ENCODE measurements at regions not wholly inside any gene's neighbourhood (a gene's known extent, or its start where the extent isn't known, plus 50 kb on each side); places are given as distances from the start of the nearest gene placed in this dataset.

DNA sequence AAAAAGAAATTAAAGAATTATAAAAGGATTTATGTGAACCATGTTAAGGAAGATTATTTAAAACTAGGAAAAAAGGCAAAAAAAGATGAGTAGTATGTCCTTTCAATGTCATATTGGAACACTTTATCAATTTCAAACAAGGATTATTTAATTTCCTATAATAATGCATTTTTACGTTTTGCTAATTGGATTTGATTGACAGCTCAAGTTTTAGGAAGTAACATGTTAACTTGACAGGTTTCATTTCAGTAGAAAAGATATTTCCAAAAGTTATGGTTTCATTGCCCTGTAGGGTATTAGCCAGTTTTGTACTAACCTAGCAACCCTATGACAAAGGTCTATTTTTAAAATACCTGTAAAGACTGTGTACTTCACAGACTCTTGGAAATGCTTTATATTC, 379.6 kb upstream of the ZFP42 start:
- H3K9me3 ChIP-seq (ENCODE audit: insufficient read depth in 2 of 2, low read depth in 1 of 2, low read length in 1 of 2): no peaks in the 10 kb centered on the region; a peak in 1 of 4 replicates
- no peak overlapping the region for H3K27ac ChIP-seq (ENCODE audit: low read depth, low read length)
- H3K79me1 ChIP-seq (ENCODE audit: low read depth, low read length): no peaks in the 10 kb centered on the region
- no peaks in the 10 kb centered on the region for H3K4me1 ChIP-seq (replicated peaks in 1 of 4; ENCODE audit: control insufficient read depth in 3 of 4, insufficient read depth in 4 of 4, low read length in 3 of 4)
- H3K23me2 ChIP-seq (ENCODE audit: low read depth, low read length): no peaks in the 10 kb centered on the region
- H3K4me2 ChIP-seq (ENCODE audit: insufficient read depth in 1 of 2, low read depth in 2 of 2, low read length in 2 of 2): no peak overlapping the region
- H3K27me3 ChIP-seq (replicated peaks in 1 of 4; ENCODE audit: control insufficient read depth in 3 of 4, extremely low read depth in 1 of 4, insufficient read depth in 3 of 4, low read length in 3 of 4): no peaks in the 10 kb centered on the region; a peak in 1 of 7 replicates
- H2BK20ac ChIP-seq (ENCODE audit: low read length): no peak overlapping the region
- ChIA-PET CTCF (ENCODE audit: partially characterized antibody) (interaction anchor here (4.0 kb wide), 1 partner anchor 9 kb away, joined by 20 read pairs; no protein-coding TSS in a partner anchor), POLR2A (ENCODE audit: partially characterized antibody) (no interaction called here)
- H4K8ac ChIP-seq (ENCODE audit: extremely low read depth, insufficient read depth, low read length): no peak overlapping the region
- no peak overlapping the region for H2AFZ ChIP-seq (ENCODE audit: low read length)
- no peak overlapping the region for H3K4ac ChIP-seq (replicated peaks; ENCODE audit: insufficient read length, low read depth, low read length)
- no peaks in the 10 kb centered on the region for H3K36me3 ChIP-seq (ENCODE audit: control insufficient read depth in 2 of 4, insufficient read depth in 4 of 4, low read length in 3 of 4)
- H3K23ac ChIP-seq (ENCODE audit: insufficient read length): no peak overlapping the region
- WGBS, 2 experiments (ENCODE audit: extremely low coverage in 1 of 2, insufficient coverage in 1 of 2, insufficient read length in 1 of 2, insufficient replicate concordance in 2 of 2, low coverage in 1 of 2, low lambda C conversion rate in 2 of 2, missing lambda C conversion rate in 1 of 2): 87% methylated on average over 1 of the region's 1 CpG; no CpG with 5 or more reads in 1 of the 2 experiments
- H3K4me3 ChIP-seq (ENCODE audit: extremely low read depth in 1 of 4, insufficient read depth in 2 of 4, low read depth in 3 of 4, low read length in 4 of 4): no peak overlapping the region
- H3K18ac ChIP-seq (ENCODE audit: extremely low read depth, low read length): no peak overlapping the region
- H4K5ac ChIP-seq (ENCODE audit: insufficient read length, low read depth, low read length): no peak overlapping the region
- no peak for DNase-seq (ENCODE audit: low read depth in 1 of 2, low spot score in 2 of 2)
- H4K91ac ChIP-seq (replicated peaks; ENCODE audit: insufficient read length, low read length): no peak overlapping the region
- H3K56ac ChIP-seq (replicated peaks; ENCODE audit: insufficient read length, low read depth, low read length): no peak overlapping the region
- H3K79me2 ChIP-seq (ENCODE audit: control insufficient read depth in 1 of 2, insufficient read depth in 2 of 2, low read length in 2 of 2): no peaks in the 10 kb centered on the region
- no peak overlapping the region for H2BK15ac ChIP-seq (ENCODE audit: low read length)
- H2BK5ac ChIP-seq (ENCODE audit: low read depth, low read length): no peak overlapping the region
- no peak overlapping the region for H3K14ac ChIP-seq (ENCODE audit: insufficient read length)
- H2BK120ac ChIP-seq (replicated peaks; ENCODE audit: low read depth, low read length): no peak overlapping the region
- H3K9ac ChIP-seq (replicated peaks in 1 of 4; ENCODE audit: extremely low read depth in 1 of 4, low read depth in 3 of 4, low read length in 3 of 4): no peak overlapping the region
- no peaks in the 10 kb centered on the region for H4K20me1 ChIP-seq (replicated peaks in 1 of 2; ENCODE audit: control insufficient read depth in 1 of 2, insufficient read depth in 2 of 2, low read length in 2 of 2)
- H2BK12ac ChIP-seq (ENCODE audit: low read depth, low read length): no peak overlapping the region
- H2AK5ac ChIP-seq (ENCODE audit: low read depth, low read length): no peak overlapping the region
- no peak for FAIRE-seq
- TF ChIP-seq, protein P1, sequence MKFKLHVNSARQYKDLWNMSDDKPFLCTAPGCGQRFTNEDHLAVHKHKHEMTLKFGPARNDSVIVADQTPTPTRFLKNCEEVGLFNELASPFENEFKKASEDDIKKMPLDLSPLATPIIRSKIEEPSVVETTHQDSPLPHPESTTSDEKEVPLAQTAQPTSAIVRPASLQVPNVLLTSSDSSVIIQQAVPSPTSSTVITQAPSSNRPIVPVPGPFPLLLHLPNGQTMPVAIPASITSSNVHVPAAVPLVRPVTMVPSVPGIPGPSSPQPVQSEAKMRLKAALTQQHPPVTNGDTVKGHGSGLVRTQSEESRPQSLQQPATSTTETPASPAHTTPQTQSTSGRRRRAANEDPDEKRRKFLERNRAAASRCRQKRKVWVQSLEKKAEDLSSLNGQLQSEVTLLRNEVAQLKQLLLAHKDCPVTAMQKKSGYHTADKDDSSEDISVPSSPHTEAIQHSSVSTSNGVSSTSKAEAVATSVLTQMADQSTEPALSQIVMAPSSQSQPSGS (IDR thresholded peaks at IDR 0.05; ENCODE audit: low read length): no peak
- no peak for TF ChIP-seq SP4 (IDR thresholded peaks at IDR 0.05; ENCODE audit: low read length)
- no peak for TF ChIP-seq TCF12 (IDR thresholded peaks at IDR 0.05; ENCODE audit: low read depth, low read length)
- no peak for TF ChIP-seq ZNF274 (IDR thresholded peaks at IDR 0.05; ENCODE audit: borderline replicate concordance, extremely low read depth, low read length)
- TF ChIP-seq RBBP5 (IDR thresholded peaks at IDR 0.05; ENCODE audit: borderline replicate concordance, low read depth, low read length): no peak
- no peak for TF ChIP-seq SUZ12 (IDR thresholded peaks at IDR 0.05; ENCODE audit: low read length)
- no peak for TF ChIP-seq HDAC6 (IDR thresholded peaks at IDR 0.05; ENCODE audit: low read depth, low read length)
- no peak for TF ChIP-seq BCL11A (IDR thresholded peaks at IDR 0.05; ENCODE audit: low read depth in 2 of 2, low read length in 2 of 2)
- no peak for TF ChIP-seq EZH2 (IDR thresholded peaks at IDR 0.05; ENCODE audit: low read depth, low read length, severe bottlenecking)
- TF ChIP-seq, protein P2, sequence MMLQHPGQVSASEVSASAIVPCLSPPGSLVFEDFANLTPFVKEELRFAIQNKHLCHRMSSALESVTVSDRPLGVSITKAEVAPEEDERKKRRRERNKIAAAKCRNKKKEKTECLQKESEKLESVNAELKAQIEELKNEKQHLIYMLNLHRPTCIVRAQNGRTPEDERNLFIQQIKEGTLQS (IDR thresholded peaks at IDR 0.05; ENCODE audit: insufficient read depth, low read depth, low read length): no peak
- no peak for TF ChIP-seq FOSL1 (IDR thresholded peaks at IDR 0.05; ENCODE audit: insufficient read depth, low read depth, low read length)
- no peak for TF ChIP-seq SRF (IDR thresholded peaks at IDR 0.05; ENCODE audit: low read depth, low read length)
- no peak for TF ChIP-seq SP1 (IDR thresholded peaks at IDR 0.05; ENCODE audit: low read depth, low read length)

All from H1 (cell line).